Liver (tissue), 8 donors: ENCODE measurements at regions not wholly inside any gene's neighbourhood (a gene's known extent, or its start where the extent isn't known, plus 50 kb on each side); places are given as distances from the start of the nearest gene placed in this dataset.

ENCODE experiments used
- DNase-seq: peaks from one replicate; pipeline ENCODE4 v3.0.0-alpha.2; 2017; ENCODE audit warnings: low spot score
- H3K27ac ChIP-seq, 2 donors: one replicate each; pipeline ENCODE4 v1.7.0; 2013; ENCODE audit warnings: inconsistent platforms in 2 of 2, low read length in 2 of 2, control low read depth in 1 of 2, low read depth in 1 of 2, mild to moderate bottlenecking in 1 of 2
- H3K27me3 ChIP-seq, 4 donors: one replicate each; pipeline versions ENCODE4 v1.6.1 to v1.7.0; 2013; ENCODE audit warnings: low read length in 3 of 4, inconsistent platforms in 1 of 4, mild to moderate bottlenecking in 1 of 4, moderate library complexity in 1 of 4; ENCODE audit not compliant: control insufficient read depth in 4 of 4, insufficient read depth in 4 of 4
- H3K36me3 ChIP-seq, 4 donors: one replicate each; pipeline versions ENCODE4 v1.6.1 to v1.7.0; 2013; ENCODE audit warnings: low read length in 3 of 4, mild to moderate bottlenecking in 3 of 4, low read depth in 1 of 4, moderate library complexity in 1 of 4; ENCODE audit not compliant: control insufficient read depth in 4 of 4, insufficient read depth in 3 of 4
- H3K4me1 ChIP-seq, 4 donors: one replicate each; pipeline versions ENCODE4 v1.6.1 to v1.7.0; 2013; ENCODE audit warnings: low read length in 3 of 4, mild to moderate bottlenecking in 3 of 4, moderate library complexity in 1 of 4; ENCODE audit not compliant: control insufficient read depth in 4 of 4, insufficient read depth in 4 of 4
- H3K4me3 ChIP-seq, 3 donors: one replicate each; pipeline versions ENCODE4 v1.6.1 to v1.7.0; 2013; ENCODE audit warnings: low read length in 3 of 3, control low read depth in 1 of 3, low read depth in 1 of 3, mild to moderate bottlenecking in 1 of 3
- H3K9ac ChIP-seq, 2 donors: one replicate each; pipeline ENCODE4 v1.7.0; 2013; ENCODE audit warnings: low read length in 2 of 2, mild to moderate bottlenecking in 2 of 2, moderate library complexity in 2 of 2, control low read depth in 1 of 2, low read depth in 1 of 2
- H3K9me3 ChIP-seq, 4 donors: one replicate each; pipeline versions ENCODE4 v1.6.1 to v1.7.0; 2013; ENCODE audit warnings: low read length in 3 of 4; ENCODE audit not compliant: control insufficient read depth in 4 of 4
- CTCF ChIP-seq: fragments of 150-350 bp; IDR thresholded peaks from 2 replicates; pipeline ENCODE4 v1.5.1; 2017; ENCODE audit warnings: improper control_type of control experiment, low read depth, low read length; ENCODE audit not compliant: missing input control
- EGR1 ChIP-seq, 2 donors: IDR thresholded peaks; 2 replicates each; pipeline ENCODE4 v1.6.1; 2016 to 2018; ENCODE audit warnings: antibody characterized with exemption in 2 of 2, low read depth in 2 of 2
- FOXA1 ChIP-seq: IDR thresholded peaks from 2 replicates; pipeline ENCODE4 v1.6.1; 2016; ENCODE audit warnings: antibody characterized with exemption
- FOXA2 ChIP-seq: IDR thresholded peaks from 2 replicates; pipeline ENCODE4 v1.6.1; 2016; ENCODE audit warnings: antibody characterized with exemption
- GABPA ChIP-seq, 2 donors: IDR thresholded peaks in 1 of 2; conservative IDR thresholded peaks in 1 of 2; 2 replicates each; pipeline ENCODE4 v1.6.1; 2016; ENCODE audit warnings: antibody characterized with exemption in 2 of 2, mild to moderate bottlenecking in 1 of 2, moderate library complexity in 1 of 2
- JUND ChIP-seq, 2 donors: IDR thresholded peaks; 2 replicates each; pipeline ENCODE4 v1.6.1; 2016; ENCODE audit warnings: antibody characterized with exemption in 2 of 2
- MAX ChIP-seq: IDR thresholded peaks from 2 replicates; pipeline ENCODE4 v1.6.1; 2016; ENCODE audit warnings: antibody characterized with exemption
- NR2F2 ChIP-seq: IDR thresholded peaks from 2 replicates; pipeline ENCODE4 v1.6.1; 2016; ENCODE audit warnings: antibody characterized with exemption
- RAD21 ChIP-seq, 2 donors: IDR thresholded peaks; 2 replicates each; pipeline ENCODE4 v1.6.1; 2016; ENCODE audit warnings: antibody characterized with exemption in 2 of 2, mild to moderate bottlenecking in 2 of 2
- RXRA ChIP-seq, 2 donors: IDR thresholded peaks; 2 replicates each; pipeline ENCODE4 v1.6.1; 2017 to 2018; ENCODE audit warnings: antibody characterized with exemption in 2 of 2, mild to moderate bottlenecking in 1 of 2
- SP1 ChIP-seq: IDR thresholded peaks from 2 replicates; pipeline ENCODE4 v1.6.1; 2018; ENCODE audit warnings: antibody characterized with exemption, mild to moderate bottlenecking
- YY1 ChIP-seq: IDR thresholded peaks from 2 replicates; pipeline ENCODE4 v1.6.1; 2016; ENCODE audit warnings: antibody characterized with exemption, mild to moderate bottlenecking
- WGBS: extraction: QIAGEN DNeasy Blood & Tissue Kit; methylation state at CpG from one replicate; pipeline ENCODE4 v1.1.7; 2013; 5-methylcytosine and 5-hydroxymethylcytosine counted together
- TF ChIP-seq, protein P1 (sequence below): IDR thresholded peaks from 2 replicates; pipeline ENCODE4 v1.6.1; 2016; ENCODE audit warnings: antibody characterized with exemption
- TF ChIP-seq, protein P2 (sequence below): IDR thresholded peaks from 2 replicates; pipeline ENCODE4 v1.6.1; 2016; ENCODE audit warnings: antibody characterized with exemption, mild to moderate bottlenecking
- donor health status: healthy.
- donor health status: healthy.
- donor health status: healthy.
- donor health status: healthy.
- donor health status: healthy.

GRCh38 chr3:103589770-103590169 lies 1155.0 kb downstream of the ZPLD1 start:
- 92% methylated on average over 2 of the region's 2 CpGs for WGBS
- no peaks in the 10 kb centered on the region for H3K4me1 ChIP-seq
- H3K4me3 ChIP-seq, result no peak overlapping the region
- TF ChIP-seq EGR1 (IDR thresholded peaks at IDR 0.05; ENCODE audit: low read depth in 2 of 2) (no peak), FOXA1 (no peak), RAD21 (IDR thresholded peaks at IDR 0.05) (no peak), MAX (no peak), FOXA2 (no peak), RXRA (IDR thresholded peaks at IDR 0.05) (no peak)
- TF ChIP-seq, protein P1, sequence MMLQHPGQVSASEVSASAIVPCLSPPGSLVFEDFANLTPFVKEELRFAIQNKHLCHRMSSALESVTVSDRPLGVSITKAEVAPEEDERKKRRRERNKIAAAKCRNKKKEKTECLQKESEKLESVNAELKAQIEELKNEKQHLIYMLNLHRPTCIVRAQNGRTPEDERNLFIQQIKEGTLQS, result no peak
- no peak overlapping the region for H3K9ac ChIP-seq
- H3K9me3 ChIP-seq, result no peaks in the 10 kb centered on the region
- no peaks in the 10 kb centered on the region for H3K36me3 ChIP-seq
- DNase-seq, result no peak
- no peaks in the 10 kb centered on the region for H3K27me3 ChIP-seq
- H3K27ac ChIP-seq, result no peak overlapping the region

- Histone ChIP-seq H3K4me3 (no peak overlapping the region), H3K27me3 (no peaks in the 10 kb centered on the region), H3K4me1 (no peaks in the 10 kb centered on the region), H3K27ac (no peak overlapping the region), H3K36me3 (no peaks in the 10 kb centered on the region), H3K9ac (no peak overlapping the region), H3K9me3 (no peaks in the 10 kb centered on the region)
- DNase-seq, result no peak
- TF ChIP-seq FOXA2 (no peak), SP1 (no peak), NR2F2 (no peak), RXRA (IDR thresholded peaks at IDR 0.05) (no peak), GABPA (IDR thresholded peaks at IDR 0.05 in 1 of 2, conservative IDR thresholded peaks at IDR 0.05 in 1 of 2) (no peak), CTCF (no peak), EGR1 (IDR thresholded peaks at IDR 0.05; ENCODE audit: low read depth in 2 of 2) (no peak), JUND (IDR thresholded peaks at IDR 0.05) (no peak), YY1 (no peak)
- TF ChIP-seq, protein P2, sequence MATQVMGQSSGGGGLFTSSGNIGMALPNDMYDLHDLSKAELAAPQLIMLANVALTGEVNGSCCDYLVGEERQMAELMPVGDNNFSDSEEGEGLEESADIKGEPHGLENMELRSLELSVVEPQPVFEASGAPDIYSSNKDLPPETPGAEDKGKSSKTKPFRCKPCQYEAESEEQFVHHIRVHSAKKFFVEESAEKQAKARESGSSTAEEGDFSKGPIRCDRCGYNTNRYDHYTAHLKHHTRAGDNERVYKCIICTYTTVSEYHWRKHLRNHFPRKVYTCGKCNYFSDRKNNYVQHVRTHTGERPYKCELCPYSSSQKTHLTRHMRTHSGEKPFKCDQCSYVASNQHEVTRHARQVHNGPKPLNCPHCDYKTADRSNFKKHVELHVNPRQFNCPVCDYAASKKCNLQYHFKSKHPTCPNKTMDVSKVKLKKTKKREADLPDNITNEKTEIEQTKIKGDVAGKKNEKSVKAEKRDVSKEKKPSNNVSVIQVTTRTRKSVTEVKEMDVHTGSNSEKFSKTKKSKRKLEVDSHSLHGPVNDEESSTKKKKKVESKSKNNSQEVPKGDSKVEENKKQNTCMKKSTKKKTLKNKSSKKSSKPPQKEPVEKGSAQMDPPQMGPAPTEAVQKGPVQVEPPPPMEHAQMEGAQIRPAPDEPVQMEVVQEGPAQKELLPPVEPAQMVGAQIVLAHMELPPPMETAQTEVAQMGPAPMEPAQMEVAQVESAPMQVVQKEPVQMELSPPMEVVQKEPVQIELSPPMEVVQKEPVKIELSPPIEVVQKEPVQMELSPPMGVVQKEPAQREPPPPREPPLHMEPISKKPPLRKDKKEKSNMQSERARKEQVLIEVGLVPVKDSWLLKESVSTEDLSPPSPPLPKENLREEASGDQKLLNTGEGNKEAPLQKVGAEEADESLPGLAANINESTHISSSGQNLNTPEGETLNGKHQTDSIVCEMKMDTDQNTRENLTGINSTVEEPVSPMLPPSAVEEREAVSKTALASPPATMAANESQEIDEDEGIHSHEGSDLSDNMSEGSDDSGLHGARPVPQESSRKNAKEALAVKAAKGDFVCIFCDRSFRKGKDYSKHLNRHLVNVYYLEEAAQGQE, result no peak
- TF ChIP-seq, protein P1, result no peak
- 80% methylated on average over 1 of the region's 1 CpG for WGBS
Observed at GRCh38 chr3:103600844-103601243, 1166.0 kb downstream of the ZPLD1 start.
